ENCODE measurements at regions not wholly inside any gene's neighbourhood (a gene's known extent, or its start where the extent isn't known, plus 50 kb on each side); places are given as distances from the start of the nearest gene placed in this dataset.

- Histone ChIP-seq H3K4me3 (no peak overlapping the region), H3K4me1 (no peaks in the 10 kb centered on the region), H3K27ac (no peak overlapping the region), H3K9me3 (peaks cover 0 to 4% of the 10 kb centered on the region in 2 donors), H3K36me3 (no peaks in the 10 kb centered on the region), H3K27me3 (no peaks in the 10 kb centered on the region)
- TF ChIP-seq CTCF (IDR thresholded peaks at IDR 0.05), result no peak
- DNase-seq (ENCODE audit: low spot score), result no peak
These were observed 666.9 kb downstream of the NXPH1 start for GRCh38 chr7:9100289-9100688.

- Histone ChIP-seq H3K27ac (no peak overlapping the region), H3K27me3 (no peaks in the 10 kb centered on the region)
These were observed 669.4 kb downstream of the NXPH1 start for GRCh38 chr7:9102846-9103245.

GRCh38 chr7:9106747-9107146 lies 673.3 kb downstream of the NXPH1 start:
- H3K9me3 ChIP-seq, result peaks cover 0 to 34% of the 10 kb centered on the region in 2 donors
- H3K4me3 ChIP-seq, result no peak overlapping the region
- no peak for DNase-seq (ENCODE audit: low spot score)
- no peak overlapping the region for H3K27ac ChIP-seq
- no peak for TF ChIP-seq CTCF (IDR thresholded peaks at IDR 0.05)
- no peaks in the 10 kb centered on the region for H3K27me3 ChIP-seq
- H3K4me1 ChIP-seq, result no peaks in the 10 kb centered on the region
- H3K36me3 ChIP-seq, result no peaks in the 10 kb centered on the region

More at GRCh38 chr7:9102846-9103245, 669.4 kb downstream of the NXPH1 start:
- Histone ChIP-seq H3K4me3 (no peak overlapping the region), H3K36me3 (no peaks in the 10 kb centered on the region), H3K9me3 (peaks cover 0 to 12% of the 10 kb centered on the region in 2 donors), H3K4me1 (no peaks in the 10 kb centered on the region)
- no peak for DNase-seq (ENCODE audit: low spot score)
- no peak for TF ChIP-seq CTCF (IDR thresholded peaks at IDR 0.05)

GRCh38 chr7:9120331-9120730 lies 686.9 kb downstream of the NXPH1 start:
- Histone ChIP-seq H3K36me3 (no peaks in the 10 kb centered on the region), H3K4me1 (no peaks in the 10 kb centered on the region), H3K4me3 (no peak overlapping the region), H3K9me3 (no peaks in the 10 kb centered on the region), H3K27ac (no peak overlapping the region), H3K27me3 (no peaks in the 10 kb centered on the region)
- no peak for DNase-seq (ENCODE audit: low spot score)
- no peak for TF ChIP-seq CTCF (IDR thresholded peaks at IDR 0.05)

- Histone ChIP-seq H3K27ac (no peak overlapping the region), H3K36me3 (no peaks in the 10 kb centered on the region), H3K4me3 (no peak overlapping the region), H3K9me3 (no peaks in the 10 kb centered on the region), H3K4me1 (no peaks in the 10 kb centered on the region), H3K27me3 (no peaks in the 10 kb centered on the region)
- no peak for TF ChIP-seq CTCF (IDR thresholded peaks at IDR 0.05)
- no peak for DNase-seq (ENCODE audit: low spot score)
These were observed 690.9 kb downstream of the NXPH1 start for GRCh38 chr7:9124320-9124719.

- no peak for DNase-seq (ENCODE audit: low spot score)
- no peak overlapping the region for H3K27ac ChIP-seq
These were observed 691.8 kb downstream of the NXPH1 start for GRCh38 chr7:9125246-9125645.

More at GRCh38 chr7:9125246-9125645, 691.8 kb downstream of the NXPH1 start:
- Histone ChIP-seq H3K9me3 (no peaks in the 10 kb centered on the region), H3K4me3 (no peak overlapping the region), H3K27me3 (no peaks in the 10 kb centered on the region), H3K36me3 (no peaks in the 10 kb centered on the region), H3K4me1 (no peaks in the 10 kb centered on the region)
- TF ChIP-seq CTCF (IDR thresholded peaks at IDR 0.05), result no peak

Data from right atrium auricular region (tissue), 2 donors.